ENCODE measurements at regions not wholly inside any gene's neighbourhood (a gene's known extent, or its start where the extent isn't known, plus 50 kb on each side); places are given as distances from the start of the nearest gene placed in this dataset.

DNA sequence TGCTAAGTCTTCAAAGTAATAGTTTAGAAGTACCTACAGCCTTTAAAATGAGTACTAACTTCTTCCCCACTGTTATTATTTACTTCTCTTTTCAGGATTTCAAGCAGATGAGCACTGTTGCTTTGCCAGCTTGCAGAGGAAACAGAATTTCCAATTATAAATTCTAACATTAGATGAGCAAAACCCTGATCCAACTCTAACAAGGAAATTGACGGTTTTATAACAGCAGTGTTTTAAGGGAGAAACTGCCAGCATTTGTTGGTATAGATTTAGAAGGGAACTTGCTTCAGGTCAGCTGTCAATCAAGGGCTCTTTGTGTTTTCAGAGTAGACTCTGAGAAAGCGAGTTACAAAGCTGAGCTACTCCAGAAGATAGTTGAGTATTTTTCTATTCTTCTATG lies 120.5 kb downstream of the RAP2A start:
- no peak for DNase-seq
- Histone ChIP-seq H3K27me3 (no peaks in the 10 kb centered on the region), H3K36me3 (no peaks in the 10 kb centered on the region), H3K4me3 (no peak overlapping the region), H3K4me1 (no peaks in the 10 kb centered on the region), H3K9me3 (no peaks in the 10 kb centered on the region), H3K27ac (no peak overlapping the region)
- TF ChIP-seq, protein P1, sequence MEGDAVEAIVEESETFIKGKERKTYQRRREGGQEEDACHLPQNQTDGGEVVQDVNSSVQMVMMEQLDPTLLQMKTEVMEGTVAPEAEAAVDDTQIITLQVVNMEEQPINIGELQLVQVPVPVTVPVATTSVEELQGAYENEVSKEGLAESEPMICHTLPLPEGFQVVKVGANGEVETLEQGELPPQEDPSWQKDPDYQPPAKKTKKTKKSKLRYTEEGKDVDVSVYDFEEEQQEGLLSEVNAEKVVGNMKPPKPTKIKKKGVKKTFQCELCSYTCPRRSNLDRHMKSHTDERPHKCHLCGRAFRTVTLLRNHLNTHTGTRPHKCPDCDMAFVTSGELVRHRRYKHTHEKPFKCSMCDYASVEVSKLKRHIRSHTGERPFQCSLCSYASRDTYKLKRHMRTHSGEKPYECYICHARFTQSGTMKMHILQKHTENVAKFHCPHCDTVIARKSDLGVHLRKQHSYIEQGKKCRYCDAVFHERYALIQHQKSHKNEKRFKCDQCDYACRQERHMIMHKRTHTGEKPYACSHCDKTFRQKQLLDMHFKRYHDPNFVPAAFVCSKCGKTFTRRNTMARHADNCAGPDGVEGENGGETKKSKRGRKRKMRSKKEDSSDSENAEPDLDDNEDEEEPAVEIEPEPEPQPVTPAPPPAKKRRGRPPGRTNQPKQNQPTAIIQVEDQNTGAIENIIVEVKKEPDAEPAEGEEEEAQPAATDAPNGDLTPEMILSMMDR (IDR thresholded peaks at IDR 0.05) = no peak
- WGBS, 2 donors = 77 to 81% methylated on average over 2 of the region's 2 CpGs
- ATAC-seq = no peak
- intact Hi-C loops (cut with DNase I) = no loop called here

DNA sequence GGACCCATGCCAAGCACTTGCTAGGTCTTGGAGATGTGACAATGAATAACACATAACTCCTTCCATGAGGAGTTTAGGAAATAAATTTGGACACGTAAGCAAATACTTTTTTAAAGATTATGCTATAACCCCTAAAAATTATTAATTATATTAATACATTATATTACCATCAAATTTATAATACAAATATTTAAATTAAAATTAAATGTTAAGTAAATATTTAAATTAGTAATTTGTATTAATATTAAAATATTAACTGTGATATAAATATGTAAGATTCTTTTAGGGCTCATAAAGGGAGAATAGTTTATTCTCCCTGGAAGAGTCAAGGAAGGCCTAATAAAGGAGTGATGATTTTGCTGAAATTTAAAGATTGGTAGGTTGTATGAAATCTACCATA lies 121.1 kb downstream of the RAP2A start:
- no peak for ATAC-seq
- DNase-seq = no peak
- Histone ChIP-seq H3K27me3 (no peaks in the 10 kb centered on the region), H3K4me1 (no peaks in the 10 kb centered on the region), H3K27ac (no peak overlapping the region), H3K9me3 (no peaks in the 10 kb centered on the region), H3K4me3 (no peak overlapping the region), H3K36me3 (no peaks in the 10 kb centered on the region)
- intact Hi-C loops (cut with DNase I) = no loop called here
- WGBS, 2 donors = 95 to 97% methylated on average over 1 of the region's 1 CpG
- TF ChIP-seq, protein P1 (IDR thresholded peaks at IDR 0.05) = no peak

DNA sequence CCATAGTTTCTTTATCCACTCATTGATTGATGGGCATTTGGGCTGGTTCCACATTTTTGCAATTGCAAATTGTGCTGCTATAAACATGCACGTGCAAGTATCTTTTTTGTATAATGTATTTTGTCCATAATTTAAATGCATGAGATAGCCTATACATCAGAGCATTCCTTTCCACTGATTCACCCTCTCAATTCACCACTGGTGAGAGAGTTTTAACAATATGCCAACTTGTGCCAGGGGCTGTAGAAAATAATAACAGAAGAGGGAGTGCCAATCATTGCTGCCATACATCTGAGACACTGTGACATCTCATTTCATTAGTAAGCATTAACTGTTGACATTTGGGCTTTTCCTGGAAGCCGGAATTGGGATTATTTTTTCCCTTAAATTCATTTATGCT lies 125.1 kb downstream of the RAP2A start:
- no peak for ATAC-seq
- WGBS, 2 donors = 83 to 85% methylated on average over 2 of the region's 2 CpGs
- no peaks in the 10 kb centered on the region for H3K27me3 ChIP-seq
- H3K9me3 ChIP-seq = no peaks in the 10 kb centered on the region
- no peak for DNase-seq
- TF ChIP-seq, protein P1 (IDR thresholded peaks at IDR 0.05) = no peak
- H3K36me3 ChIP-seq = no peaks in the 10 kb centered on the region
- H3K27ac ChIP-seq = no peak overlapping the region
- intact Hi-C loops (cut with DNase I) = no loop called here
- no peaks in the 10 kb centered on the region for H3K4me1 ChIP-seq
- no peak overlapping the region for H3K4me3 ChIP-seq

GRCh38 chr13:97559981-97560380 lies 126.0 kb downstream of the RAP2A start:
- no peaks in the 10 kb centered on the region for H3K4me1 ChIP-seq
- ATAC-seq = no peak
- no peak for DNase-seq
- no peak overlapping the region for H3K4me3 ChIP-seq
- intact Hi-C loops (cut with DNase I) = no loop called here
- no peak overlapping the region for H3K27ac ChIP-seq
- peaks cover 0 to 3% (median 0%) of the 10 kb centered on the region in 7 donors for H3K27me3 ChIP-seq
- H3K36me3 ChIP-seq = no peaks in the 10 kb centered on the region
- no peaks in the 10 kb centered on the region for H3K9me3 ChIP-seq
- TF ChIP-seq, protein P1 (IDR thresholded peaks at IDR 0.05) = no peak
- WGBS, 2 donors = 87 to 92% methylated on average over 3 of the region's 3 CpGs

- intact Hi-C loops (cut with DNase I) = no loop called here
- H3K36me3 ChIP-seq = no peaks in the 10 kb centered on the region
- TF ChIP-seq, protein P1 (IDR thresholded peaks at IDR 0.05) = no peak
- H3K27me3 ChIP-seq = peaks cover 0 to 6% (median 0%) of the 10 kb centered on the region in 7 donors
- no peak overlapping the region for H3K4me3 ChIP-seq
- no peaks in the 10 kb centered on the region for H3K9me3 ChIP-seq
- H3K4me1 ChIP-seq = no peaks in the 10 kb centered on the region
- WGBS, 2 donors = 42 to 58% methylated on average over 1 of the region's 1 CpG
- ATAC-seq (no peak), DNase-seq (no peak)
- no peak overlapping the region for H3K27ac ChIP-seq
Measured at GRCh38 chr13:97561182-97561581, 127.2 kb downstream of the RAP2A start.
